ENCODE measurements at regions not wholly inside any gene's neighbourhood (a gene's known extent, or its start where the extent isn't known, plus 50 kb on each side); places are given as distances from the start of the nearest gene placed in this dataset.

DNA sequence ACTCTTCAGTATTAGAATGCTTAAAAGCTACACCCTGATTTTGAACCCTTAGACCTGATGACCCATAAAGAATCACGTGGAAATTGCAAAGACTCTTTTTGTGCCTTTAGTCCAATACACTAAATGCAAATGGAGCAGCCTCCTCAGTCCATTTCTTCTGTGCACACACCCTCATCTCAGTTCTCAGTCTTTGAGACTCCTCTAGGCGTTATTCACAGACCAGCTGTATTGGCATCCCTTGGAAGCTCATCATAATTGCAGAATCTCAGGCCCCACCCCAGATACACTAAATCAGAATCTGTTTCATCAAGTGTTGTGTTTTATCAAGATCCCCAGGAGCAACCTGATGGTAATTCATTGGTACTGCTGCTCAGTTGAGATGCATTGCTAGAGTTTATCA lies 335.0 kb upstream of the ATP5MC3 start:
- no peak for DNase-seq (ENCODE audit: low read depth, low spot score)
- Histone ChIP-seq H3K9me2 (ENCODE audit: insufficient read depth) (no peaks in the 10 kb centered on the region), H3K36me3 (ENCODE audit: control insufficient read depth in 1 of 2, insufficient read depth in 2 of 2, low read length in 2 of 2) (no peaks in the 10 kb centered on the region), H3K4me2 (ENCODE audit: low read length) (no peak overlapping the region), H3K4me3 (replicated peaks in 1 of 2; ENCODE audit: low read depth in 1 of 2, low read length in 2 of 2) (no peak overlapping the region), H3K79me2 (ENCODE audit: insufficient read depth, low read length) (no peaks in the 10 kb centered on the region), H3K9me3 (ENCODE audit: control insufficient read depth in 1 of 2, insufficient read depth in 1 of 2, low read depth in 1 of 2, low read length in 2 of 2) (no peaks in the 10 kb centered on the region), H4K20me1 (ENCODE audit: insufficient read depth) (no peaks in the 10 kb centered on the region), H2AFZ (ENCODE audit: low read depth, low read length, poor library complexity, severe bottlenecking) (no peak overlapping the region), H3K4me1 (ENCODE audit: control insufficient read depth in 1 of 2, insufficient read depth in 2 of 2, low read length in 2 of 2) (no peaks in the 10 kb centered on the region), H3K27ac (ENCODE audit: low read depth, low read length) (no peak overlapping the region), H3K27me3 (ENCODE audit: insufficient read depth, low read length) (no peaks in the 10 kb centered on the region; the same call in 1 of the 2 replicates), H3K9ac (ENCODE audit: low read length) (no peak overlapping the region)
- intact Hi-C loops (cut with micrococcal nuclease), result no loop called here
- POLR2A ChIA-PET, result no interaction called here
- RAD21 ChIA-PET (ENCODE audit: low non-redundant PET in 1 of 2, low total read pairs in 2 of 2, uncharacterized antibody in 2 of 2, unreplicated experiment in 2 of 2), result no interaction called here
- ATAC-seq, result no peak
- CTCF ChIA-PET, result no interaction called here
- no peak for TF ChIP-seq ELF1 (IDR thresholded peaks at IDR 0.05; ENCODE audit: borderline replicate concordance, low read depth)
- no peak for TF ChIP-seq SP1 (IDR thresholded peaks at IDR 0.05; ENCODE audit: low read depth)
- TF ChIP-seq RAD21 (IDR thresholded peaks at IDR 0.05; ENCODE audit: low read depth), result no peak
- TF ChIP-seq, protein P1, sequence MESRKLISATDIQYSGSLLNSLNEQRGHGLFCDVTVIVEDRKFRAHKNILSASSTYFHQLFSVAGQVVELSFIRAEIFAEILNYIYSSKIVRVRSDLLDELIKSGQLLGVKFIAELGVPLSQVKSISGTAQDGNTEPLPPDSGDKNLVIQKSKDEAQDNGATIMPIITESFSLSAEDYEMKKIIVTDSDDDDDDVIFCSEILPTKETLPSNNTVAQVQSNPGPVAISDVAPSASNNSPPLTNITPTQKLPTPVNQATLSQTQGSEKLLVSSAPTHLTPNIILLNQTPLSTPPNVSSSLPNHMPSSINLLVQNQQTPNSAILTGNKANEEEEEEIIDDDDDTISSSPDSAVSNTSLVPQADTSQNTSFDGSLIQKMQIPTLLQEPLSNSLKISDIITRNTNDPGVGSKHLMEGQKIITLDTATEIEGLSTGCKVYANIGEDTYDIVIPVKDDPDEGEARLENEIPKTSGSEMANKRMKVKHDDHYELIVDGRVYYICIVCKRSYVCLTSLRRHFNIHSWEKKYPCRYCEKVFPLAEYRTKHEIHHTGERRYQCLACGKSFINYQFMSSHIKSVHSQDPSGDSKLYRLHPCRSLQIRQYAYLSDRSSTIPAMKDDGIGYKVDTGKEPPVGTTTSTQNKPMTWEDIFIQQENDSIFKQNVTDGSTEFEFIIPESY (IDR thresholded peaks at IDR 0.05; ENCODE audit: extremely low read depth, insufficient replicate concordance, low read length), result no peak
- no peak for TF ChIP-seq EZH2 (IDR thresholded peaks at IDR 0.05)
- no peak for TF ChIP-seq EGR1 (IDR thresholded peaks at IDR 0.05; ENCODE audit: low read depth)
- TF ChIP-seq, protein P2, sequence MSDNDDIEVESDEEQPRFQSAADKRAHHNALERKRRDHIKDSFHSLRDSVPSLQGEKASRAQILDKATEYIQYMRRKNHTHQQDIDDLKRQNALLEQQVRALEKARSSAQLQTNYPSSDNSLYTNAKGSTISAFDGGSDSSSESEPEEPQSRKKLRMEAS (IDR thresholded peaks at IDR 0.05), result no peak
- no peak for TF ChIP-seq CTCF (IDR thresholded peaks at IDR 0.05 in 2 of 3, conservative IDR thresholded peaks at IDR 0.05 in 1 of 3; ENCODE audit: borderline replicate concordance in 1 of 3, insufficient read depth in 1 of 3, low read depth in 2 of 3, low read length in 2 of 3)
- TF ChIP-seq CBX3 (IDR thresholded peaks at IDR 0.05; ENCODE audit: low read depth), result no peak
- no peak for TF ChIP-seq SIN3A (IDR thresholded peaks at IDR 0.05; ENCODE audit: low read depth)
- BruUV-seq (replicated peaks), result no TSS peak
